Neural progenitor cell (in vitro differentiated cells): ENCODE measurements at regions not wholly inside any gene's neighbourhood (a gene's known extent, or its start where the extent isn't known, plus 50 kb on each side); places are given as distances from the start of the nearest gene placed in this dataset.

Experiments
- DNase-seq: peaks from one replicate; pipeline ENCODE4 v3.0.0-alpha.2; 2016; ENCODE audit warnings: low spot score
- H2AFZ ChIP-seq: fragments of 200-600 bp; sonication (generic); replicated peaks from 2 replicates; pipeline ENCODE4 v1.6.1; 2016; ENCODE audit warnings: antibody characterized with exemption
- H3F3A ChIP-seq: fragments of 200-600 bp; sonication (generic); 2 replicates; pipeline ENCODE4 v1.6.1; 2016; ENCODE audit warnings: antibody characterized with exemption, low read depth
- H3K27ac ChIP-seq: fragments of 200-600 bp; sonication (generic); 2 replicates; pipeline ENCODE4 v1.5.1; 2016; ENCODE audit warnings: mild to moderate bottlenecking
- H3K27me3 ChIP-seq: fragments of 200-600 bp; sonication (generic); 2 replicates; pipeline ENCODE4 v1.6.1; 2016; ENCODE audit warnings: mild to moderate bottlenecking, moderate library complexity
- H3K36me3 ChIP-seq: fragments of 200-600 bp; sonication (generic); 2 replicates; pipeline ENCODE4 v1.5.1; 2016
- H3K4me1 ChIP-seq: fragments of 200-600 bp; sonication (generic); 2 replicates; pipeline ENCODE4 v1.6.1; 2016; ENCODE audit warnings: mixed run types
- H3K4me2 ChIP-seq: fragments of 200-600 bp; sonication (generic); 2 replicates; pipeline ENCODE4 v1.6.1; 2016
- H3K4me3 ChIP-seq: fragments of 200-600 bp; sonication (generic); 2 replicates; pipeline ENCODE4 v1.5.1; 2016
- H3K79me2 ChIP-seq: fragments of 200-600 bp; sonication (generic); 2 replicates; pipeline ENCODE4 v1.6.1; 2016; ENCODE audit warnings: low read depth
- H3K9ac ChIP-seq: fragments of 200-600 bp; sonication (generic); 2 replicates; pipeline ENCODE4 v1.6.1; 2016
- H3K9me3 ChIP-seq: fragments of 200-600 bp; sonication (generic); 2 replicates; pipeline ENCODE4 v1.5.1; 2016; ENCODE audit warnings: low read depth
- H4K20me1 ChIP-seq: fragments of 200-600 bp; sonication (generic); 2 replicates; pipeline ENCODE4 v1.6.1; 2016; ENCODE audit warnings: low read depth
- H3K27ac Mint-ChIP-seq: 3 replicates; pipeline ENCODE4 v1.8.0; 2021; ENCODE audit warnings: mixed read lengths
- H3K27me3 Mint-ChIP-seq: 2 replicates; pipeline ENCODE4 v1.8.0; 2022; ENCODE audit warnings: low read depth, mild to moderate bottlenecking, inconsistent platforms, moderate library complexity, mixed read lengths; ENCODE audit not compliant: insufficient read depth
- H3K36me3 Mint-ChIP-seq: 3 replicates; pipeline ENCODE4 v1.8.0; 2021; ENCODE audit warnings: mixed read lengths
- H3K4me1 Mint-ChIP-seq: 3 replicates; pipeline ENCODE4 v1.8.0; 2021; ENCODE audit warnings: mixed read lengths
- H3K4me3 Mint-ChIP-seq: 3 replicates; pipeline ENCODE4 v1.8.0; 2021; ENCODE audit warnings: mild to moderate bottlenecking, moderate library complexity, mixed read lengths
- H3K9me3 Mint-ChIP-seq: 3 replicates; pipeline ENCODE4 v1.8.0; 2020; ENCODE audit warnings: mixed read lengths
- EZH2 ChIP-seq: fragments of 200-600 bp; sonication (generic); IDR thresholded peaks from 2 replicates; pipeline ENCODE4 v1.6.1; 2017; ENCODE audit warnings: antibody characterized with exemption, mild to moderate bottlenecking, moderate library complexity
- EZH2phosphoT487 ChIP-seq: fragments of 200-600 bp; sonication (generic); IDR thresholded peaks from 2 replicates; pipeline ENCODE4 v1.6.1; 2017; ENCODE audit warnings: antibody characterized with exemption
- TF ChIP-seq, protein P1 (sequence below): fragments of 200-600 bp; sonication (generic); IDR thresholded peaks from 2 replicates; pipeline ENCODE4 v1.5.1; 2017; ENCODE audit warnings: antibody characterized with exemption, mild to moderate bottlenecking

DNA sequence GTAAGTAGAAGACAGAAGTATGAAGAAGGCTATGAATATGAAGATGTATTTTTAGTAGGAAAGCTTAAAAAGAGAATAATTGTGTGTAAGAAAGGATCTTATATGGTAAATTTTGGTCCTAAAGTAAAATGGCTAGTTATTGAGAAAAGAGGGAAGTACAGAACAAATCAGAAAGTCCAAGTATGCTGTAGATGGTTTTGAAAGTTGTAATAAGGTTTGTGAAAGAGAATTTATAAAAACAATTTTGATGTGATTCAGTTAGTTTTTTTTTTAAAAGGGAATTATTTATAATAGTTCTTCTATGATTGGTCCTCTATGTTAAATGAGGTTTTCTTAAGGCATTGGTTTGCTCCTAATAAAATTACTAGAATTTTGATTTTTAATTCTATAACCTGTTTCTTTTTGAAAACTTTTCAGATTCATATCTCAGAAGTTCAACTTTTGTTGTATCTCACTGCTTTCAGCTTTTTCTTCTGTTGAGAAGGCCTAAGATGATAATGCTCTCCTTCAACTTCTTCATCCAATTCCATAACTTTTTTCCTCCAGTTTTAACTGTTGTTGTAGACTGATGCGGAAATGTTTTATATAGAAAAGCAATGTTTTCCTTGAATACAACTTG, 322.7 kb downstream of the NOL4 start:
- Histone ChIP-seq H3K27ac (no peak overlapping the region), H3K4me3 (no peak overlapping the region), H3K4me1 (no peaks in the 10 kb centered on the region), H4K20me1 (no peaks in the 10 kb centered on the region), H3K79me2 (no peaks in the 10 kb centered on the region), H3F3A (no peaks in the 10 kb centered on the region), H3K9me3 (peaks cover 27% of the 10 kb centered on the region), H3K9ac (no peak overlapping the region), H3K36me3 (no peaks in the 10 kb centered on the region), H2AFZ (no peak overlapping the region), H3K27me3 (no peaks in the 10 kb centered on the region), H3K4me2 (no peak overlapping the region)
- H3K4me3 Mint-ChIP-seq = no peak overlapping the region
- peak; percentile 5 for DNase-seq
- H3K36me3 Mint-ChIP-seq = no peaks in the 10 kb centered on the region
- H3K27ac Mint-ChIP-seq = no peak overlapping the region
- H3K27me3 Mint-ChIP-seq = peaks cover 2% of the 10 kb centered on the region
- TF ChIP-seq EZH2 (no peak), EZH2phosphoT487 (no peak)
- TF ChIP-seq, protein P1, sequence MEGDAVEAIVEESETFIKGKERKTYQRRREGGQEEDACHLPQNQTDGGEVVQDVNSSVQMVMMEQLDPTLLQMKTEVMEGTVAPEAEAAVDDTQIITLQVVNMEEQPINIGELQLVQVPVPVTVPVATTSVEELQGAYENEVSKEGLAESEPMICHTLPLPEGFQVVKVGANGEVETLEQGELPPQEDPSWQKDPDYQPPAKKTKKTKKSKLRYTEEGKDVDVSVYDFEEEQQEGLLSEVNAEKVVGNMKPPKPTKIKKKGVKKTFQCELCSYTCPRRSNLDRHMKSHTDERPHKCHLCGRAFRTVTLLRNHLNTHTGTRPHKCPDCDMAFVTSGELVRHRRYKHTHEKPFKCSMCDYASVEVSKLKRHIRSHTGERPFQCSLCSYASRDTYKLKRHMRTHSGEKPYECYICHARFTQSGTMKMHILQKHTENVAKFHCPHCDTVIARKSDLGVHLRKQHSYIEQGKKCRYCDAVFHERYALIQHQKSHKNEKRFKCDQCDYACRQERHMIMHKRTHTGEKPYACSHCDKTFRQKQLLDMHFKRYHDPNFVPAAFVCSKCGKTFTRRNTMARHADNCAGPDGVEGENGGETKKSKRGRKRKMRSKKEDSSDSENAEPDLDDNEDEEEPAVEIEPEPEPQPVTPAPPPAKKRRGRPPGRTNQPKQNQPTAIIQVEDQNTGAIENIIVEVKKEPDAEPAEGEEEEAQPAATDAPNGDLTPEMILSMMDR = no peak
- no peaks in the 10 kb centered on the region for H3K4me1 Mint-ChIP-seq
- H3K9me3 Mint-ChIP-seq = peaks cover 38% of the 10 kb centered on the region

DNA sequence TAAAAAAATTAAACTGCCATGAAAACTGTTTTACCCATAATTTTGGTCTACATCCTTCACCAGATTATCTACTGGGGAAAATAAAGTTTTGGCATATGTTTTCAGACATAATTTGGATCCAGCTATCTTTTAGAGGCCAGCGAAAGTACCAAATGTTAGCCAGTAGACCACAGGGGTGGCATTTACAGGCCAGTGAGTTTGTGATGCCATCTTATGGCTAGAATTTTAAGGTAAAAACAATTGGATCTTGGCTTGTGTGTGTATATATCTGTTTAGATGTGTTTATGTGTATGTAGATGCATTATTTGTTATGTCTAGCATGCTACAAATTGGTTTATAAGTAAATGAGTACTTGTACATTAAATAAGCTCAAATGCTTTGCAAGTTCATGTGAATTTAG, 322.6 kb downstream of the ASXL3 start:
- H3K9me3 Mint-ChIP-seq = peaks cover 38% of the 10 kb centered on the region
- TF ChIP-seq EZH2phosphoT487 (no peak), EZH2 (no peak)
- TF ChIP-seq, protein P1 = no peak

DNA sequence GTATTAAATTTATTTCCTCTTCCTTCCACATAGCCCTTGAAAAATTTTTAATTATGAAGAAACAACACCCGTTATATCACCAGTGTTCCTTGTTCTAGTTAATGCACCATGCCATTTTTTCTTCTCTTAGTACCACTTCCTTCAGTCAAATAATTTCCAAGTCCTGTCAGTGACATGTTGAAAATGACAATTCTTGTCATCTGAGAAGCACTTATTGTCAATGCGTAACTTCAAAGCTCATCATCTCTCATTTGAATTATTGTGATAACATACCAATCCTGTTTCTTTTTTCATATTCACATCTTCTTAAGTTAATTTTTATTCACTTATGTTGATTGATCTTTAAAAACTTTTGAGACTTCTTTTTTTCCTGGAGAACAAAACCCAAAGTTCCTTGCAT, 320.4 kb downstream of the ASXL3 start:
- no peak overlapping the region for H3K4me2 ChIP-seq
- H4K20me1 ChIP-seq = no peaks in the 10 kb centered on the region
- Mint-ChIP-seq H3K4me3 (no peak overlapping the region), H3K36me3 (no peaks in the 10 kb centered on the region), H3K4me1 (no peaks in the 10 kb centered on the region), H3K27me3 (peaks cover 2% of the 10 kb centered on the region), H3K27ac (no peak overlapping the region), H3K9me3 (peaks cover 21% of the 10 kb centered on the region)
- H3K36me3 ChIP-seq = no peaks in the 10 kb centered on the region
- no peak overlapping the region for H3K4me3 ChIP-seq
- DNase-seq = no peak
- peaks cover 24% of the 10 kb centered on the region for H3K9me3 ChIP-seq
- no peak for TF ChIP-seq EZH2phosphoT487
- H3K79me2 ChIP-seq = no peaks in the 10 kb centered on the region
- no peaks in the 10 kb centered on the region for H3F3A ChIP-seq
- H2AFZ ChIP-seq = no peak overlapping the region
- H3K4me1 ChIP-seq = no peaks in the 10 kb centered on the region
- H3K27me3 ChIP-seq = no peaks in the 10 kb centered on the region
- no peak overlapping the region for H3K27ac ChIP-seq
- no peak overlapping the region for H3K9ac ChIP-seq

More for the DNA sequence above, 322.6 kb downstream of the ASXL3 start:
- Histone ChIP-seq H3K4me2 (no peak overlapping the region), H3K9ac (no peak overlapping the region), H3F3A (no peaks in the 10 kb centered on the region), H3K27ac (no peak overlapping the region), H2AFZ (no peak overlapping the region), H3K4me1 (no peaks in the 10 kb centered on the region), H3K27me3 (no peaks in the 10 kb centered on the region), H3K79me2 (no peaks in the 10 kb centered on the region), H3K9me3 (peaks cover 27% of the 10 kb centered on the region), H4K20me1 (no peaks in the 10 kb centered on the region), H3K4me3 (no peak overlapping the region), H3K36me3 (no peaks in the 10 kb centered on the region)
- no peak for DNase-seq
- H3K36me3 Mint-ChIP-seq = no peaks in the 10 kb centered on the region
- no peak overlapping the region for H3K27ac Mint-ChIP-seq
- H3K4me1 Mint-ChIP-seq = no peaks in the 10 kb centered on the region
- H3K27me3 Mint-ChIP-seq = peaks cover 2% of the 10 kb centered on the region
- H3K4me3 Mint-ChIP-seq = no peak overlapping the region

DNA sequence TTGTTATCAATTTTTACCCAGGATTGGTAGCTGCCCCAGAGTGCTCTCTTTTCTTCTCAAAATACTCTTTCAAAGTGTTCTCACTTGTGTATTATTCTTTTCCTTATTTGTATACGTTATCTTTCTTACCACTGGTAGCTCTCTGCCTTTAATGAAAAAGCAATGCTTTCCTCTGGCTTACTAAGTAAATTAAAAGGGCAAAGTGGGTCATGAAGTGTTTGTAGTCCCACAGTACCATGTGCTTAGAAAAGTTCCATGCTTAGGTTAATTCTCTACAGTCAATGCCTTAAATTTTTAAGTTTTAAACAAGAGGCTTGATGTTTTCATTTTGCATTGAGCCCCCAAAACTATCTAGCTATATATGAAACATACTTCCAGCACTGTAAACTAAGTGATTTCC, 300.2 kb downstream of the ASXL3 start:
- H3K36me3 Mint-ChIP-seq = no peaks in the 10 kb centered on the region
- Histone ChIP-seq H3K27me3 (no peaks in the 10 kb centered on the region), H3K36me3 (no peaks in the 10 kb centered on the region), H2AFZ (no peak overlapping the region), H3K9ac (no peak overlapping the region), H3F3A (no peaks in the 10 kb centered on the region), H3K4me1 (no peaks in the 10 kb centered on the region), H4K20me1 (no peaks in the 10 kb centered on the region), H3K79me2 (no peaks in the 10 kb centered on the region), H3K4me2 (no peak overlapping the region), H3K9me3 (no peaks in the 10 kb centered on the region), H3K27ac (no peak overlapping the region), H3K4me3 (no peak overlapping the region)
- no peak overlapping the region for H3K4me3 Mint-ChIP-seq
- H3K9me3 Mint-ChIP-seq = no peaks in the 10 kb centered on the region
- TF ChIP-seq, protein P1 = no peak
- TF ChIP-seq EZH2phosphoT487 (no peak), EZH2 (no peak)
- peaks cover 10% of the 10 kb centered on the region for H3K4me1 Mint-ChIP-seq
- H3K27ac Mint-ChIP-seq = no peak overlapping the region
- H3K27me3 Mint-ChIP-seq = no peaks in the 10 kb centered on the region
- no peak for DNase-seq
